Pancreas (tissue), 10 donors: ENCODE measurements at regions not wholly inside any gene's neighbourhood (a gene's known extent, or its start where the extent isn't known, plus 50 kb on each side); places are given as distances from the start of the nearest gene placed in this dataset.

Experiments
- ATAC-seq, 4 donors: fragments of 200-7000 bp; cut with Tn5 transposase; one replicate each; pipeline versions ENCODE4 v1.8.0 to v1.9.1; 2020; ENCODE audit warnings: mild to moderate bottlenecking in 4 of 4, moderate library complexity in 4 of 4
- DNase-seq, 6 donors: peaks; one replicate each; pipeline ENCODE4 v3.0.0-alpha.2; 2020
- FAIRE-seq: peaks from 2 replicates; lab custom pipeline; 2012; peaks lifted over from hg19 to GRCh38; lab: Jason Lieb, UNC
- H3K27ac ChIP-seq, 4 donors: fragments of 200-600 bp; sonication (generic); 1 replicate in 3 of 4; 2 replicates in 1 of 4; pipeline versions ENCODE4 v1.5.0 to v1.8.0; 2020
- H3K27me3 ChIP-seq, 4 donors: fragments of 200-600 bp; one replicate each; pipeline ENCODE4 v1.8.0; 2021
- H3K36me3 ChIP-seq, 3 donors: fragments of 200-600 bp; sonication (generic) in 1 of 3; one replicate each; pipeline versions ENCODE4 v1.5.0 to v1.8.0; 2020 to 2021
- H3K4me1 ChIP-seq, 3 donors: fragments of 200-600 bp; one replicate each; pipeline ENCODE4 v1.8.0; 2021
- H3K4me3 ChIP-seq, 4 donors: fragments of 200-600 bp; sonication (generic) in 2 of 4; one replicate each; pipeline versions ENCODE4 v1.5.0 to v1.8.0; 2020 to 2021
- H3K9me3 ChIP-seq, 4 donors: fragments of 200-600 bp; one replicate each; pipeline ENCODE4 v1.8.0; 2021
- CTCF ChIP-seq, 4 donors: fragments of 200-600 bp; sonication (generic) in 3 of 4; IDR thresholded peaks; one replicate each; pipeline versions ENCODE4 v1.5.0 to v1.8.0; 2021; ENCODE audit warnings: antibody characterized with exemption in 4 of 4
- WGBS, 2 donors: extraction: QIAGEN DNeasy Blood & Tissue Kit; methylation state at CpG; one replicate each; pipeline ENCODE4 v1.1.7; 2013; 5-methylcytosine and 5-hydroxymethylcytosine counted together
- intact Hi-C, 3 donors: fragments of 100-400 bp; cut with DNase I; formaldehyde crosslinking; loops; one replicate each; pipeline versions ENCODE4 v1.11.1 to v1.14.2; 2022
- donor health status: healthy with polysubstance abuse.
- donor health status: DM: no; HTN: no; CAD: no; lungs with moderate emphysema.
- donor health status: DM: no; HTN: no; CAD: no.
- donor health status: control.
- donor health status: control.
- donor health status: Bipolar disorder and iron deficiency.
- donor health status: DM: yes; HTN: yes; CAD: no.
- donor health status: DM: no; HTN: no; CAD: no.
- donor health status: DM: no; HTN: no; CAD: no.
- donor health status: DM: yes; HTN: yes; CAD: no.

- no peak for TF ChIP-seq CTCF (IDR thresholded peaks at IDR 0.05)
- Histone ChIP-seq H3K27me3 (peaks cover 0 to 7% (median 0%) of the 10 kb centered on the region in 4 donors), H3K36me3 (no peaks in the 10 kb centered on the region), H3K27ac (no peak overlapping the region), H3K9me3 (no peaks in the 10 kb centered on the region), H3K4me1 (no peaks in the 10 kb centered on the region), H3K4me3 (no peak overlapping the region)
- 57 to 70% methylated on average over 10 of the region's 10 CpGs for WGBS, 2 donors
- FAIRE-seq (no peak), ATAC-seq (no peak), DNase-seq (no peak)
- intact Hi-C loops, result no loop called here
These were observed 304.9 kb downstream of the BRD1 start for GRCh38 chr22:49522582-49523373.

DNA sequence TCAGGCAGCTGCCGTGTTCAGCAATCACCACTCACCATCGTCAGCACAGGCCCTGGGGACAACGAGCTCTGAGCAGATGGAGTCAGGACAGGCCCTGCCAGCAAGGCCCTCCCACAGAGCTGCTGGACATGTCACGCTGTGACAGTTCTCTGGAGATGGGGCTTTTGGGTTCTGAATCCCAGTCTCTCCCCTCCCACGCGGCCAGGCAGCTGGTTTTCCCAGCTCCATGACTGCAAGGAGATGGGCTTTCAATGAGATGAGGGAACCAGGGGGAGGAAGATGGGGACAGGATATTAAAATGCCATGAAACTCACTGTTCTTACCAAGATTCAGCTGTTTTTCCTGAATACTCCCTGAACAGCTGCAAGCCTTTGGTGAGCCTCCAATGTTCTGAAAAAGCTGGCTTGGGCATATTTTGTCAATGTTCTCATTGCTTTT, 305.9 kb downstream of the BRD1 start:
- Histone ChIP-seq H3K9me3 (no peaks in the 10 kb centered on the region), H3K27me3 (peaks cover 0 to 7% (median 0%) of the 10 kb centered on the region in 4 donors), H3K4me3 (no peak overlapping the region), H3K4me1 (no peaks in the 10 kb centered on the region), H3K36me3 (no peaks in the 10 kb centered on the region), H3K27ac (no peak overlapping the region)
- TF ChIP-seq CTCF (IDR thresholded peaks at IDR 0.05), result no peak
- ATAC-seq (no peak), DNase-seq (no peak), FAIRE-seq (no peak)
- 60 to 73% methylated on average over 6 of the region's 6 CpGs for WGBS, 2 donors
- intact Hi-C loops, result no loop called here

DNA sequence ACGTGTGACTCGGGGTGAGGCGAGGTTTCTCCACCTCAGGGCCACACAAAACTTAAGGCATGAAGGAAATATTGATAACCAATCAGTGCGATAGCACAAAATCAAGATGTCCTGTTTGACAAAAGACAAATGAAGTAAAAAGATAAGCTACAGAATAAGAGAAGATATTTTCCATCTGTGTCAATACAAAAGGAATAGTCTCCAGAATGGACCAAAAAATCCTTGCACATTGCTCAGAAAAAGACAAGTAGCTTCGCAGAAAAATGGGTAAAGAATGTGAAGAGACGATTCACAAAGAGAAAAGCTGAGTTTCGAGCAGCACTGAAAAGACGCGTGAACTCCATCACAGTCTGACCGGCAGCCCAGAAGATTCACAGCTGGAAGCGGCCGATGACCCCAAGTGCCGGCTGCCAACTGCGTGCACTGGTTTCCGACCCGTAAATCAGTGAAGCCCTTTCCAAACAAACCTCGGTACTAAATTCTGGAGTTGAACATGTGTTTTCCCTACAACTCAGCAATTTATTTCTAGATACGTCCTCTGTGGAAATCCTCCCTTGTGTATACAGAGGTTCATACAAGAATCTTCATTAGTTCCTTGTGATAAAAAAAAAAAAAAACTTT, 308.4 kb downstream of the BRD1 start:
- Histone ChIP-seq H3K9me3 (no peaks in the 10 kb centered on the region), H3K36me3 (no peaks in the 10 kb centered on the region), H3K4me3 (no peak overlapping the region), H3K4me1 (no peaks in the 10 kb centered on the region), H3K27ac (no peak overlapping the region), H3K27me3 (peaks cover 0 to 7% (median 0%) of the 10 kb centered on the region in 4 donors)
- 39 to 60% methylated on average over 18 of the region's 18 CpGs for WGBS, 2 donors
- TF ChIP-seq CTCF (IDR thresholded peaks at IDR 0.05), result no peak
- DNase-seq (no peak), ATAC-seq (no peak), FAIRE-seq (no peak)
- intact Hi-C loops, result no loop called here

GRCh38 chr22:49518436-49518970, 309.2 kb downstream of the BRD1 start:
- FAIRE-seq (no peak), DNase-seq (no peak), ATAC-seq (no peak)
- Histone ChIP-seq H3K27ac (no peak overlapping the region), H3K4me3 (no peak overlapping the region), H3K27me3 (peaks cover 0 to 7% (median 0%) of the 10 kb centered on the region in 4 donors), H3K4me1 (no peaks in the 10 kb centered on the region), H3K36me3 (no peaks in the 10 kb centered on the region), H3K9me3 (no peaks in the 10 kb centered on the region)
- 45 to 51% methylated on average over 21 to 22 of the region's 22 CpGs for whole genome bisulfite sequencing, 2 donors
- no peak for TF ChIP-seq CTCF (IDR thresholded peaks at IDR 0.05)
- intact Hi-C loops, result no loop called here
